PC-3 (cell line): ENCODE measurements at regions not wholly inside any gene's neighbourhood (a gene's known extent, or its start where the extent isn't known, plus 50 kb on each side); places are given as distances from the start of the nearest gene placed in this dataset.

ENCODE experiments used
- EZH2 ChIP-seq: fragments of 300-600 bp; sonication (generic); IDR thresholded peaks from one replicate; pipeline ENCODE4 v1.6.1; 2017; ENCODE audit warnings: antibody characterized with exemption, mild to moderate bottlenecking, low read length; ENCODE audit not compliant: unreplicated experiment
- EZH2phosphoT487 ChIP-seq: fragments of 300-600 bp; sonication (generic); IDR thresholded peaks from 2 replicates; pipeline ENCODE4 v1.6.1; 2018; ENCODE audit warnings: mild to moderate bottlenecking, antibody characterized with exemption, low read length, borderline replicate concordance
- TF ChIP-seq, protein P1 (sequence below): fragments of 300-600 bp; sonication (generic); conservative IDR thresholded peaks from 2 replicates; pipeline ENCODE4 v1.5.1; 2017; ENCODE audit warnings: antibody characterized with exemption, low read depth, mild to moderate bottlenecking, low read length

GRCh38 chr3:171548917-171549316 is 88.7 kb upstream of the TNIK start:
- TF ChIP-seq, protein P1, sequence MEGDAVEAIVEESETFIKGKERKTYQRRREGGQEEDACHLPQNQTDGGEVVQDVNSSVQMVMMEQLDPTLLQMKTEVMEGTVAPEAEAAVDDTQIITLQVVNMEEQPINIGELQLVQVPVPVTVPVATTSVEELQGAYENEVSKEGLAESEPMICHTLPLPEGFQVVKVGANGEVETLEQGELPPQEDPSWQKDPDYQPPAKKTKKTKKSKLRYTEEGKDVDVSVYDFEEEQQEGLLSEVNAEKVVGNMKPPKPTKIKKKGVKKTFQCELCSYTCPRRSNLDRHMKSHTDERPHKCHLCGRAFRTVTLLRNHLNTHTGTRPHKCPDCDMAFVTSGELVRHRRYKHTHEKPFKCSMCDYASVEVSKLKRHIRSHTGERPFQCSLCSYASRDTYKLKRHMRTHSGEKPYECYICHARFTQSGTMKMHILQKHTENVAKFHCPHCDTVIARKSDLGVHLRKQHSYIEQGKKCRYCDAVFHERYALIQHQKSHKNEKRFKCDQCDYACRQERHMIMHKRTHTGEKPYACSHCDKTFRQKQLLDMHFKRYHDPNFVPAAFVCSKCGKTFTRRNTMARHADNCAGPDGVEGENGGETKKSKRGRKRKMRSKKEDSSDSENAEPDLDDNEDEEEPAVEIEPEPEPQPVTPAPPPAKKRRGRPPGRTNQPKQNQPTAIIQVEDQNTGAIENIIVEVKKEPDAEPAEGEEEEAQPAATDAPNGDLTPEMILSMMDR = no peak
- TF ChIP-seq EZH2 (no peak), EZH2phosphoT487 (no peak)
